ENCODE measurements at regions not wholly inside any gene's neighbourhood (a gene's known extent, or its start where the extent isn't known, plus 50 kb on each side); places are given as distances from the start of the nearest gene placed in this dataset.
"Not testable (repeated sequence)": the region's sequence is repeated elsewhere in the genome, so short reads cannot be mapped to it uniquely, and the experiment has no call there.

DNA sequence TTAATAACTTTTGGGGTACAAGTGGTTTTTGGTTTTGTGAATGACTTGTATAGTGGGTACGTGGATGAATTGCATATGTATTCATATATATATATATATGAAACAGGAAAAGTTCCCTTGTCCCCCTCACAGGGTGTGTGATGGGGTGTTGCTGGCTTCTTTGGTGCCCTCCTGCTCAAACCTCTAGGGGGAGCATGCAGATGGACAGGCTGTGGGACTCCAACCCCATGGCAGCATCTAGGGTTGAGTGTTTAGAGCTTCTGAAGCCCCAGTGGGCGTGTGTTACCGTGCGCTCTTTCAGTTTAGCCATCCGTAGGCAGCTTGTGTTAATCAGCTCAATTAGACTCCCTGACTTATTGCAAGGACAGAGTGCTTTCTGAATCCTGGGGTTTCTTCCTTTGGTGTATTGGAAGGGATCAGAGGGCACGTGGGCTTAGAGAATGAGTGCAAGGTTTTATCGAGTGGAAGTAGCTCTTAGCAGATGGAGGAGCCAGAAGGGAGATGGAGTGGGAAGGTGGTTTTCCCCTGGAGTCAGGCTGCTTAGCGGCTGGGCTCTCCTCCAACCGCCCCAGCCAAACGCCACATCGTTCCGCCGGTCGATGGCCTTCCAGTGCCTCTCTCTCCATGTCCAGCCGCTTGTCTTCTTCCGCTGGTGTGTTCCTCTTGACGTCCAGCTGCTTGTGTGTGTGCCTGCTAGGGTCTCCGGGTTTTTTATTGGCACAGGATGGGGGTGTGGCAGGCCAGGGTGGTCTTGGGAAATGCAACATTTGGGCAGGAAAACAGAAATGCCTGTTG is 674.4 kb upstream of the LCORL start:
- DNase-seq (ENCODE audit: extremely low spot score) = no peak
- ChIA-PET CTCF (no interaction called here), POLR2A (no interaction called here)
- TF ChIP-seq, protein P1, sequence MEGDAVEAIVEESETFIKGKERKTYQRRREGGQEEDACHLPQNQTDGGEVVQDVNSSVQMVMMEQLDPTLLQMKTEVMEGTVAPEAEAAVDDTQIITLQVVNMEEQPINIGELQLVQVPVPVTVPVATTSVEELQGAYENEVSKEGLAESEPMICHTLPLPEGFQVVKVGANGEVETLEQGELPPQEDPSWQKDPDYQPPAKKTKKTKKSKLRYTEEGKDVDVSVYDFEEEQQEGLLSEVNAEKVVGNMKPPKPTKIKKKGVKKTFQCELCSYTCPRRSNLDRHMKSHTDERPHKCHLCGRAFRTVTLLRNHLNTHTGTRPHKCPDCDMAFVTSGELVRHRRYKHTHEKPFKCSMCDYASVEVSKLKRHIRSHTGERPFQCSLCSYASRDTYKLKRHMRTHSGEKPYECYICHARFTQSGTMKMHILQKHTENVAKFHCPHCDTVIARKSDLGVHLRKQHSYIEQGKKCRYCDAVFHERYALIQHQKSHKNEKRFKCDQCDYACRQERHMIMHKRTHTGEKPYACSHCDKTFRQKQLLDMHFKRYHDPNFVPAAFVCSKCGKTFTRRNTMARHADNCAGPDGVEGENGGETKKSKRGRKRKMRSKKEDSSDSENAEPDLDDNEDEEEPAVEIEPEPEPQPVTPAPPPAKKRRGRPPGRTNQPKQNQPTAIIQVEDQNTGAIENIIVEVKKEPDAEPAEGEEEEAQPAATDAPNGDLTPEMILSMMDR (IDR thresholded peaks at IDR 0.05; ENCODE audit: control extremely low read depth, extremely low read depth, low read depth, missing control alignments) = no peak

DNA sequence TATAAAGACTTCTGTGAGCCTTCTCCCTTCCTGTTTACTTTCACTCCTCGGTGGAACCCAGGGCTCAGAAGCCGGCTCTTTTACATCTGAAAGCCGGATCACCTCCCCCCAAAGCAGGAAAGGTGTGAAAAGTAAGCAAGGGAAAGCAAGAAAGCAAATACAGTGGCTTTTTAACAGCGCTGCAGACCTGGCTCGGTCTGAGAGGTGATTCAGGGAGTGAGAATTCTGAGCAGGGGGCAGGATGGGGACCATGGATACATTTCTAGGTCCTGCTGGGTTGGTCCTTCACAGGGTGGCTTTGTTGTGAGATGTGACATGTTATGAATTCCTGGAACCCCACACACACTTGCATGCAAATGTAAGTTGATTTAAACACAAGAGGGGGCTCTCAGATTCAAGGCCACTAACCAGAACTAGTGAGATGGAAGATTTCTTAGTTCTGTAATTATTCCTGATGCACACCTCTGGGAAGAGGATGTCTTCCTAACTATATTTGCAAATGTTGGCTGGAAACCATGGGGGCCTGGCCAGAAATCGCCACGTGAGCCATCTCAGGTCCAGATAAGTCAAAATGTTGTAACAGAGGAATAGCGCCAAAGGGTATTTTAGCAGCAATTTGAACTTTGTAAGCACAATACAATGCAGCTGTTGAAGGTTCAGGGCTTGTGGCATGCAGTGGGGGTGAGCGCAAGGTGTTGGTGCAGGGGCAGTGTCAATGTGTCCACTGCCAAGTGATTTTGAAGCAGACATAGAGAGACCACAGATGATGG is 670.1 kb upstream of the LCORL start:
- ChIA-PET POLR2A (no interaction called here), CTCF (no interaction called here)
- DNase-seq (ENCODE audit: extremely low spot score) = no peak
- TF ChIP-seq, protein P1 (IDR thresholded peaks at IDR 0.05; ENCODE audit: control extremely low read depth, extremely low read depth, low read depth, missing control alignments) = no peak

GRCh38 chr4:18690291-18690955 is 668.9 kb upstream of the LCORL start:
- ChIA-PET POLR2A (no interaction called here), CTCF (interaction anchor here (0.9 to 1.6 kb wide), 4 partner anchors 9 to 1995 kb away, joined by 3 to 6 read pairs (median 4); no protein-coding TSS in a partner anchor)
- TF ChIP-seq, protein P1 (IDR thresholded peaks at IDR 0.05; ENCODE audit: control extremely low read depth, extremely low read depth, low read depth, missing control alignments) = no peak
- DNase-seq (ENCODE audit: extremely low spot score) = no peak

- POLR2A ChIA-PET = no interaction called here
- peak; percentile 27 for DNase-seq (ENCODE audit: extremely low spot score)
- CTCF ChIA-PET = interaction anchor here (0.9 to 1.6 kb wide), 4 partner anchors 10 to 1996 kb away, joined by 3 to 6 read pairs (median 4); no protein-coding TSS in a partner anchor
- TF ChIP-seq, protein P1 (IDR thresholded peaks at IDR 0.05; ENCODE audit: control extremely low read depth, extremely low read depth, low read depth, missing control alignments) = peak; percentile 86
These were observed 668.0 kb upstream of the LCORL start for GRCh38 chr4:18689308-18690115.

DNA sequence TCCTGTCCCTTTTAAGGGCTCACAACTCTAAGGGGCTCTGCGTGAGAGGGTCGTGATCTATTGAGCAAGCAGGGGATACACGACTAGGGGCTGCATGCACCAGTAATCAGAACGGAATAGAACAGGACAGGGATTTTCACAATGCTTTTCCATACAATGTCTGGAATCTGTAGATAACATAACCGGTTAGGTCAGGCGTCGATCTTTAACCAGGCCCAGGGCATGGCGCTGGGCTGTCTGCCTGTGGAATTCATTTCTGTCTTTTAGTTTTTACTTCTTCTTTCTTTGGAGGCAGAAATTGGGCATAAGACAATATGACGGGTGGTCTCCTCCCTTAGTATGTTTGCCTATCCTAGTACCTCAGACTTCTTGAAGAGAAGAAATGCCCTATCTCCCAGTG is 666.8 kb upstream of the LCORL start:
- DNase-seq (ENCODE audit: extremely low spot score); CTCF ChIA-PET; POLR2A ChIA-PET: not testable (repeated sequence)

DNA sequence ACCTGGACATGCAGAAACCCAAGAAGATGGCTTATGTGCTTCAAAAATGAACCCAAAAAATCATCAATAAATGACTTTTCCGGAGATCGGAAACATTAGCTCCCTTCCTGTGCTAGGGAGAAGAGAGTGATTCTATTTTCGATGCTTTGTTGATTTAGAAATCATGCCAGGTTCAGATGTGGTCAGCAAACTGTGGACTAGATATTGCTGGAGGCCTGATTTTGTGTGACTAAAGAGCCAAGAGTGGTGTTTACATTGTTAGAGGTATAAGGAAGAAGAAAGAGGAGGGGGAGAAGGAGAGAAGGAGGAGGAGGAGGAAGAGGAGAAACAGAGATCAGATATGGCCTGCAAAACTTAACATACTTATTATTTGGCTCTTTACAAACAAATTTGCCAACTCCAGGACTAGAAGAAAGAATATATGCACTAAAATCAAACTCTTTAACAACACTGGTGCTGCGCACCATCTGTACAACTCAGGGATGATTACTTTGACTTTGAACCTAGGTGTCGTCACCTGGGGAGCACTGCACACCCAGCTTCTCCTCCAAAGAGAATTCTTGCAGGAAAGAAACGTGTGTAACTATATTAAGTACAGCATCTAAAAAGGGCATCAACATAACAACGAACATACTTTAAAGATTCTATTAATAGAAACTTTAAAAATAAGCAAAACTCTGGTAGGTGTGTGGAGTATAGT is 664.9 kb upstream of the LCORL start:
- ChIA-PET POLR2A (no interaction called here), CTCF (interaction anchor here (1.0 kb wide), 1 partner anchor 1997 kb away, joined by 4 read pairs; no protein-coding TSS in a partner anchor)
- TF ChIP-seq, protein P1 (IDR thresholded peaks at IDR 0.05; ENCODE audit: control extremely low read depth, extremely low read depth, low read depth, missing control alignments) = no peak
- DNase-seq (ENCODE audit: extremely low spot score) = no peak

All from GM10248 (cell line).